CD14-positive monocyte (primary cell): ENCODE measurements at regions not wholly inside any gene's neighbourhood (a gene's known extent, or its start where the extent isn't known, plus 50 kb on each side); places are given as distances from the start of the nearest gene placed in this dataset.
"Not testable (repeated sequence)": the region's sequence is repeated elsewhere in the genome, so short reads cannot be mapped to it uniquely, and the experiment has no call there.

Experiments
- DNase-seq, 3 donors: peaks; one replicate each; pipeline ENCODE4 v3.0.0-alpha.2; 2011 to 2022
- H2AFZ ChIP-seq: 2 replicates; pipeline ENCODE4 v1.6.0; 2012; ENCODE audit warnings: mild to moderate bottlenecking, low read depth, low read length, inconsistent platforms; ENCODE audit not compliant: insufficient read depth, poor library complexity, severe bottlenecking
- H3K27ac ChIP-seq, 2 donors: 1 replicate in 1 of 2; 2 replicates in 1 of 2; pipeline ENCODE4 v1.5.1; 2012 to 2013; ENCODE audit warnings: low read length in 2 of 2, control low read depth in 1 of 2, inconsistent platforms in 1 of 2, low read depth in 1 of 2, mild to moderate bottlenecking in 1 of 2
- H3K27me3 ChIP-seq, 2 donors: one replicate each; pipeline versions ENCODE4 v1.6.0 to v1.6.1; 2011 to 2013; ENCODE audit warnings: low read length in 2 of 2; ENCODE audit not compliant: control insufficient read depth in 2 of 2, insufficient read depth in 2 of 2
- H3K36me3 ChIP-seq, 2 donors: replicated peaks in 1 of 2; 1 replicate in 1 of 2; 2 replicates in 1 of 2; pipeline versions ENCODE4 v1.5.1 to v1.6.1; 2012 to 2013; ENCODE audit warnings: low read length in 2 of 2, control low read depth in 1 of 2, inconsistent platforms in 1 of 2, mild to moderate bottlenecking in 1 of 2; ENCODE audit not compliant: insufficient read depth in 2 of 2, control insufficient read depth in 1 of 2
- H3K4me1 ChIP-seq, 2 donors: 1 replicate in 1 of 2; 2 replicates in 1 of 2; pipeline versions ENCODE4 v1.5.1 to v1.6.1; 2012 to 2013; ENCODE audit warnings: low read length in 2 of 2, control low read depth in 1 of 2, inconsistent platforms in 1 of 2, mild to moderate bottlenecking in 1 of 2, moderate library complexity in 1 of 2; ENCODE audit not compliant: insufficient read depth in 2 of 2, control insufficient read depth in 1 of 2
- H3K4me2 ChIP-seq: replicated peaks from 2 replicates; pipeline ENCODE3; 2012; ENCODE audit warnings: low read length, moderate library complexity, mild to moderate bottlenecking; ENCODE audit not compliant: poor library complexity, severe bottlenecking; ENCODE audit errors: extremely low read depth
- H3K4me3 ChIP-seq, 3 experiments: fragments of 200-600 bp in 1 of 3; sonication (generic) in 1 of 3; replicated peaks in 1 of 3; 1 replicate in 2 of 3; 2 replicates in 1 of 3; pipeline ENCODE4 v1.5.1; 2011 to 2013; ENCODE audit warnings: low read length in 3 of 3, mild to moderate bottlenecking in 3 of 3, control low read depth in 2 of 3, low read depth in 2 of 3, inconsistent platforms in 1 of 3, moderate library complexity in 1 of 3
- H3K79me2 ChIP-seq: 2 replicates; pipeline ENCODE4 v1.6.0; 2012; ENCODE audit warnings: mild to moderate bottlenecking, control low read depth, inconsistent platforms, low read length, moderate library complexity; ENCODE audit not compliant: insufficient read depth
- H3K9ac ChIP-seq: 2 replicates; pipeline ENCODE4 v1.6.0; 2017; ENCODE audit warnings: low read length, mild to moderate bottlenecking; ENCODE audit not compliant: insufficient read depth, poor library complexity, severe bottlenecking
- H3K9me3 ChIP-seq, 2 donors: replicated peaks in 1 of 2; 1 replicate in 1 of 2; 2 replicates in 1 of 2; pipeline versions ENCODE4 v1.5.1 to v1.6.1; 2012 to 2013; ENCODE audit warnings: low read length in 2 of 2, control low read depth in 1 of 2; ENCODE audit not compliant: control insufficient read depth in 1 of 2, insufficient read depth in 1 of 2
- H4K20me1 ChIP-seq: 2 replicates; pipeline ENCODE4 v1.6.0; 2012; ENCODE audit warnings: mild to moderate bottlenecking, low read length, control low read depth, moderate library complexity; ENCODE audit not compliant: insufficient read depth
- H3K27ac Mint-ChIP-seq, 7 donors: one replicate each; pipeline ENCODE4 v1.8.0; 2020; ENCODE audit warnings: mild to moderate bottlenecking in 7 of 7, mixed read lengths in 7 of 7, moderate library complexity in 6 of 7, inconsistent platforms in 2 of 7
- H3K27me3 Mint-ChIP-seq, 3 donors: one replicate each; pipeline ENCODE4 v1.8.0; 2021 to 2022; ENCODE audit warnings: low read depth in 3 of 3, mild to moderate bottlenecking in 3 of 3, mixed read lengths in 3 of 3, moderate library complexity in 3 of 3, inconsistent platforms in 1 of 3
- H3K36me3 Mint-ChIP-seq, 2 donors: one replicate each; pipeline ENCODE4 v1.8.0; 2020; ENCODE audit warnings: mixed read lengths in 2 of 2, inconsistent platforms in 1 of 2, mild to moderate bottlenecking in 1 of 2
- H3K4me1 Mint-ChIP-seq: one replicate; pipeline ENCODE4 v1.8.0; 2020; ENCODE audit warnings: mild to moderate bottlenecking, mixed read lengths
- H3K4me3 Mint-ChIP-seq, 2 donors: one replicate each; pipeline ENCODE4 v1.8.0; 2020; ENCODE audit warnings: mild to moderate bottlenecking in 2 of 2, mixed read lengths in 2 of 2, moderate library complexity in 1 of 2
- H3K9me3 Mint-ChIP-seq, 7 donors: one replicate each; pipeline ENCODE4 v1.8.0; 2020 to 2022; ENCODE audit warnings: mixed read lengths in 7 of 7, mild to moderate bottlenecking in 6 of 7, moderate library complexity in 6 of 7, inconsistent platforms in 2 of 7
- CTCF ChIP-seq: fragments of 200-600 bp; IDR thresholded peaks from one replicate; pipeline ENCODE4 v1.8.0; 2022; ENCODE audit warnings: antibody characterized with exemption, mild to moderate bottlenecking
- WGBS: methylation state at CpG from one replicate; pipeline ENCODE4 v1.1.5; 2013; ENCODE audit warnings: missing lambda C conversion rate; ENCODE audit not compliant: insufficient coverage; 5-methylcytosine and 5-hydroxymethylcytosine counted together
- intact Hi-C, 2 donors: fragments of 100-400 bp; cut with micrococcal nuclease; formaldehyde crosslinking; loops; one replicate each; pipeline versions ENCODE4 v1.15.0 to v1.15.1; 2023

GRCh38 chr20:1730981-1731711, 73.6 kb upstream of the SIRPG start:
- H3K9me3 Mint-ChIP-seq, H4K20me1 ChIP-seq, H3K4me2 ChIP-seq, H3K27me3 ChIP-seq, H3K4me3 Mint-ChIP-seq, H2AFZ ChIP-seq, DNase-seq, H3K79me2 ChIP-seq, H3K36me3 Mint-ChIP-seq, H3K27me3 Mint-ChIP-seq, H3K4me3 ChIP-seq, H3K9me3 ChIP-seq, H3K27ac ChIP-seq, H3K36me3 ChIP-seq, intact Hi-C loops, H3K27ac Mint-ChIP-seq, H3K9ac ChIP-seq: not testable (repeated sequence)
- WGBS, result 95% methylated on average over 4 of the region's 8 CpGs
- peaks cover 12% of the 10 kb centered on the region for H3K4me1 Mint-ChIP-seq
- H3K4me1 ChIP-seq, result peaks cover 4 to 12% of the 10 kb centered on the region in 2 donors

GRCh38 chr20:1727303-1727702, 69.7 kb upstream of the SIRPG start:
- H3K36me3 ChIP-seq, H4K20me1 ChIP-seq, H3K27me3 ChIP-seq, H3K4me2 ChIP-seq, H3K27me3 Mint-ChIP-seq, H3K27ac Mint-ChIP-seq, H3K4me3 Mint-ChIP-seq, H3K9ac ChIP-seq, intact Hi-C loops, H3K4me1 Mint-ChIP-seq, H3K27ac ChIP-seq, H3K36me3 Mint-ChIP-seq, H2AFZ ChIP-seq, H3K4me3 ChIP-seq, H3K79me2 ChIP-seq, DNase-seq: not testable (repeated sequence)
- peaks cover under 1 to 15% of the 10 kb centered on the region in 2 donors for H3K4me1 ChIP-seq
- H3K9me3 ChIP-seq, result peaks cover 7 to 11% of the 10 kb centered on the region in 2 donors
- peaks cover 12 to 22% (median 18%) of the 10 kb centered on the region in 7 donors for H3K9me3 Mint-ChIP-seq
- WGBS, result no CpG with 5 or more reads among the region's 3 CpGs

DNA sequence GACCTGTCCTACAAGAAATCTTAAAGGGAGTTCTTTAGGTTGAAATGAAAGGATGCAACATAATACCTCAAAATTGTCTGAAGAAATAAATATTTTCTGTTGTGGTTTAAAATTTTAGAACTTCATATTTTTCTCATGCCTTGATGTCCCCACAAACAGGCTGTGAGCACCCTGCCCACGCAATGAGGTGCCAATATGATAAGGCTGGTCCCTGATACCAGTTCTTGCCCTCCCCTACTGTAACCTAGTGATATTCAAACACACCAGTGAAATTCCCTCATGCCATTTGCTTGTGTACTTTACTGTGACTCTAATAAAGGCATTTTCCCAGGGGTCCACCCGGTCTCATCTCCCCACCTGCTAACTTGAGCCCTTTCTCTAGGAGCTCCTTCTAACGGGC, 67.3 kb upstream of the SIRPG start:
- H3K9me3 ChIP-seq, result peaks cover 7 to 11% of the 10 kb centered on the region in 2 donors
- TF ChIP-seq CTCF, result no peak
- H3K27ac ChIP-seq, result no peak overlapping the region
- H3K27me3 ChIP-seq, result no peaks in the 10 kb centered on the region
- H3K9ac ChIP-seq, result no peak overlapping the region
- peaks cover 12 to 22% (median 18%) of the 10 kb centered on the region in 7 donors for H3K9me3 Mint-ChIP-seq
- peaks cover 0 to 4% (median 2%) of the 10 kb centered on the region in 3 donors for H3K27me3 Mint-ChIP-seq
- no peak overlapping the region for H3K4me3 Mint-ChIP-seq
- H3K4me1 Mint-ChIP-seq, result peaks cover 16% of the 10 kb centered on the region
- no peak overlapping the region for H3K27ac Mint-ChIP-seq
- peaks cover 0 to 2% of the 10 kb centered on the region in 2 donors for H3K36me3 Mint-ChIP-seq
- H3K4me2 ChIP-seq, result no peak overlapping the region
- H3K79me2 ChIP-seq, result no peaks in the 10 kb centered on the region
- DNase-seq, result no peak
- intact Hi-C loops, result no loop called here
- no peaks in the 10 kb centered on the region for H3K36me3 ChIP-seq
- no peaks in the 10 kb centered on the region for H4K20me1 ChIP-seq
- no peak overlapping the region for H3K4me3 ChIP-seq
- no peak overlapping the region for H2AFZ ChIP-seq
- H3K4me1 ChIP-seq, result peaks cover 10 to 28% of the 10 kb centered on the region in 2 donors
- no CpG with 5 or more reads among the region's 3 CpGs for WGBS
